GM12865 (cell line): ENCODE measurements at regions not wholly inside any gene's neighbourhood (a gene's known extent, or its start where the extent isn't known, plus 50 kb on each side); places are given as distances from the start of the nearest gene placed in this dataset.

Experiments
- DNase-seq: peaks from one replicate; pipeline ENCODE4 v3.0.0; 2010; ENCODE audit warnings: low read depth
- H3K4me3 ChIP-seq: 2 replicates; pipeline ENCODE4 v1.5.1; 2011; ENCODE audit warnings: mild to moderate bottlenecking, low read depth, low read length, control low read depth
- CTCF ChIP-seq: IDR thresholded peaks from 2 replicates; pipeline ENCODE4 v1.5.1; 2011; ENCODE audit warnings: low read length, control low read depth, low read depth, inconsistent platforms; ENCODE audit not compliant: insufficient read depth; ENCODE audit errors: missing control alignments

GRCh38 chr6:91434576-91434975, 847.7 kb upstream of the MAP3K7 start:
- no peak for TF ChIP-seq CTCF
- no peak for DNase-seq
- no peak overlapping the region for H3K4me3 ChIP-seq

GRCh38 chr6:91433660-91434534, 847.0 kb upstream of the MAP3K7 start:
- no peak for TF ChIP-seq CTCF
- no peak overlapping the region for H3K4me3 ChIP-seq
- DNase-seq, result no peak

- no peak overlapping the region for H3K4me3 ChIP-seq
- TF ChIP-seq CTCF, result no peak
- no peak for DNase-seq
These were observed 842.2 kb upstream of the MAP3K7 start for GRCh38 chr6:91428953-91429560.

- TF ChIP-seq CTCF, result no peak
- no peak for DNase-seq
- H3K4me3 ChIP-seq, result no peak overlapping the region
These were observed 841.4 kb upstream of the MAP3K7 start for GRCh38 chr6:91428296-91428695.

GRCh38 chr6:91420243-91420642, 833.4 kb upstream of the MAP3K7 start:
- DNase-seq, result no peak
- H3K4me3 ChIP-seq, result no peak overlapping the region
- TF ChIP-seq CTCF, result no peak

- no peak for DNase-seq
- no peak for TF ChIP-seq CTCF
- no peak overlapping the region for H3K4me3 ChIP-seq
These were observed 828.2 kb upstream of the MAP3K7 start for GRCh38 chr6:91415031-91415605.
